ENCODE measurements at regions not wholly inside any gene's neighbourhood (a gene's known extent, or its start where the extent isn't known, plus 50 kb on each side); places are given as distances from the start of the nearest gene placed in this dataset.

GRCh38 chr4:124904723-124905388, 192.3 kb upstream of the ANKRD50 start:
- H3K4me3 Mint-ChIP-seq = no peak overlapping the region
- no peak for DNase-seq
- H3K27ac Mint-ChIP-seq = no peak overlapping the region
- H3K36me3 Mint-ChIP-seq = no peaks in the 10 kb centered on the region
- H3K9me3 Mint-ChIP-seq = peaks cover 0 to 10% (median 0%) of the 10 kb centered on the region in 9 donors
- no peak for ATAC-seq
- H3K4me1 Mint-ChIP-seq = no peaks in the 10 kb centered on the region
- no peaks in the 10 kb centered on the region for H3K27me3 Mint-ChIP-seq
- POLR2A ChIA-PET = no interaction called here

GRCh38 chr4:124903995-124904722, 191.6 kb upstream of the ANKRD50 start:
- POLR2A ChIA-PET = no interaction called here

DNA sequence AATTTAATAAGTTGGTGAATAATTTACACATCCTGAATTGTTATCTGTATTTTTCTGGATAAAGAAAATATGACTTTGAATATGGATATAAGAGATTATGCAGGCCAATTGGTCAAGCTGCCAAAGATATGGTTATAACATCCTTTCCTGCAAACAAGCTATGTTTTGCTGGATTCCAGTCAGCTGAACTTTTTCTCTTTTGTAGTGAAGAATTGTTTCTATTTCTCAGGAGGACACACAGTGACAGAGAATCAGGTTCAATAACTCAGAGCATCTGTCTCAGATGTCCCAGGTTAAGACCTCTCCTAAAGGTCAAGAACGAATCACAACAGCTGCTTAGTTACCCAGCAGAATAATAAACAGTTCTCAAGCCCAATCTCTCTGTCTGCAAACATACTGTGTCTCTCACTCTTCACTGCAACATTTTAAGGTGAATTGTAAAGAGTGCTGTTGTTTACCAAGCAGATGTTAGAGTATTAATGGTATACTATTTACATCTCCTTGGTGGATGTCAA, 189.5 kb upstream of the ANKRD50 start:
- Mint-ChIP-seq H3K27ac (no peak overlapping the region), H3K4me3 (no peak overlapping the region), H3K9me3 (peaks cover 0 to 10% (median 3%) of the 10 kb centered on the region in 9 donors), H3K36me3 (no peaks in the 10 kb centered on the region), H3K4me1 (no peaks in the 10 kb centered on the region), H3K27me3 (no peaks in the 10 kb centered on the region)
- DNase-seq (no peak), ATAC-seq (no peak)
- POLR2A ChIA-PET = no interaction called here

More at GRCh38 chr4:124903995-124904722, 191.6 kb upstream of the ANKRD50 start:
- ATAC-seq (no peak), DNase-seq (no peak)
- Mint-ChIP-seq H3K27me3 (no peaks in the 10 kb centered on the region), H3K36me3 (no peaks in the 10 kb centered on the region), H3K4me3 (no peak overlapping the region), H3K9me3 (peaks cover 0 to 10% (median 2%) of the 10 kb centered on the region in 9 donors), H3K4me1 (no peaks in the 10 kb centered on the region), H3K27ac (no peak overlapping the region)

DNA sequence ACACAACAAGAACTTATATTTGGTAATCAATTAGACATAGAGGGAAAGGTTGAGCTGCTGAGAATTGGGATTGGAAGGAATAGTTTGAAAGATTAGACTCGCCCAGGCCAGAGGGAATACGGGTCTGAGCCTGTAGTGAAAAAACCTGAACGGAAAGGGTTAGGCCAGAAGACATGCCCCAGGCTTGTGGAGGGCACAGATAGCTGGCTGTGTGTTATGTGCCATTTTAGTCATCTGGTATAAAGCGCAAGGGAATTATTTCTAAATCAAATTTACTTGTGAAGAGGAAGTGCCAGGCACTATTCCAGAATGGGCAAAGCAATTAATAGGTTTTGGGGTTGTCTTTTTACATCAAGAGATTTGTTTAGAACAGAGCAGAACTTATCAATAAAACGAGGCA, 187.5 kb upstream of the ANKRD50 start:
- H3K27me3 Mint-ChIP-seq = peaks cover 0 to 1% (median 0%) of the 10 kb centered on the region in 5 donors
- H3K9me3 Mint-ChIP-seq = peaks cover 0 to 14% (median 4%) of the 10 kb centered on the region in 9 donors
- no peak overlapping the region for H3K27ac Mint-ChIP-seq
- ATAC-seq = no peak
- no peak for DNase-seq
- no peaks in the 10 kb centered on the region for H3K36me3 Mint-ChIP-seq
- H3K4me1 Mint-ChIP-seq = no peaks in the 10 kb centered on the region
- no peak overlapping the region for H3K4me3 Mint-ChIP-seq
- POLR2A ChIA-PET = no interaction called here

DNA sequence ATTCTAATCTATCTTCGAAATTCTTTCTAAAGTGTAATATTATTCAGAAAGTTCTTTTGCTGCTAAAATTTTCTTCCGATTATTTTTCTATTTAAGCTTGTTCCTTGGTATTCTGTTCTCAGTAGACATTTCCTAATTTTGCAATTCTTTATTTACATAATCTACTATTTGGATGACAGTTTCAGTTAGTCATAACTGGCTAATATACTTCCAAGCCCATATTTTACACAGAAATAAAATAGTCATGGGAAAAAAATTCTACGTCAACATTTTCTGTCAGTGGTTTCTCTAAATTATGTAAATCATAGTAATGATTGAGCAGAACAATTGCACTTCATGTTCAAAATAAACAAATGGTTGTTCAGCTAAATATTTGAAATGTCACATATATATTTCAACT, 178.0 kb upstream of the ANKRD50 start:
- H3K36me3 Mint-ChIP-seq = no peaks in the 10 kb centered on the region
- H3K27me3 Mint-ChIP-seq = peaks cover 0 to 2% (median 0%) of the 10 kb centered on the region in 5 donors
- H3K9me3 Mint-ChIP-seq = peaks cover 0 to 11% (median 1%) of the 10 kb centered on the region in 9 donors
- no peak overlapping the region for H3K27ac Mint-ChIP-seq
- no peaks in the 10 kb centered on the region for H3K4me1 Mint-ChIP-seq
- POLR2A ChIA-PET = no interaction called here
- H3K4me3 Mint-ChIP-seq = no peak overlapping the region
- no peak for ATAC-seq
- DNase-seq = no peak

DNA sequence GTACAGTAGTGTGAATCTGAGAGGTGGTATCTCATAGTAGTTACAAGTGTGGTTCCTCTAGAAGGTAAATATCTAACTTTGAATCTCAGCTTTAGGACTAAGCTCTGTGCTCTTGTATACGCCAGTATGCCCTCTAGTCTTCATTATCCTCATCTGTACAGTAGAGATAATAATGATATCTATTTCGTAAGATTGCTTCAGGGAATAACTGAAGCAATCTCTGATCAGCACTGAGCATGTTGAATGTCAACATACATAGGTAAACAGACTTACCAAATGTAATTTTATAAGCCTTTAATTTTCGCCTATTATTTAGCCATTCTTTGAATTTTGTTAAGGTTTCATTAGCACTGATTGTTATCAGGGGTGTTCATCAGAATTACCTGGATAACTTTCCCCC, 175.2 kb upstream of the ANKRD50 start:
- Mint-ChIP-seq H3K4me1 (no peaks in the 10 kb centered on the region), H3K27ac (no peak overlapping the region), H3K27me3 (no peaks in the 10 kb centered on the region), H3K4me3 (no peak overlapping the region), H3K36me3 (no peaks in the 10 kb centered on the region), H3K9me3 (peaks cover 0 to 6% (median 0%) of the 10 kb centered on the region in 9 donors)
- ATAC-seq (no peak), DNase-seq (no peak)
- POLR2A ChIA-PET = no interaction called here

DNA sequence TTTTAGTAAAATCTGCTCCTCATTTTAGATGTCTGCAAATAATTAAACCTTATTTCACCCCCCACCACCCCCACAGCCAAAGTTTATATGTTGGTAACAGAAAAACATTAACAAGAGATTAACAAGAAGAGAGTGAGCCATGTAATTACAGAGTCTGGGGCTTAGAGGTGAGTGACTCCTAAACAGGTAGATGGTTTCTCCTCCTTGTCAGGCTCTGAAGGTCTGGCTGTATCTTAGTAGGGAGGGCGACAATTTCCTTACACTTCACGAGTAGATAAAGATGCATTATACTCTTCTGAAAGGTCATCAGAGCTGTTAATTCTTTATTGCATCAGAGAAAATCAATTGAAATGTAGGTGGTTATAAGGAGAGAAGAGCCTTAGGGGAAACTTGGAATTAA, 171.8 kb upstream of the ANKRD50 start:
- POLR2A ChIA-PET = no interaction called here
- Mint-ChIP-seq H3K4me1 (no peaks in the 10 kb centered on the region), H3K27ac (no peak overlapping the region), H3K27me3 (no peaks in the 10 kb centered on the region), H3K4me3 (no peak overlapping the region), H3K9me3 (peaks cover 0 to 4% (median 0%) of the 10 kb centered on the region in 9 donors), H3K36me3 (no peaks in the 10 kb centered on the region)
- DNase-seq (no peak), ATAC-seq (no peak)

DNA sequence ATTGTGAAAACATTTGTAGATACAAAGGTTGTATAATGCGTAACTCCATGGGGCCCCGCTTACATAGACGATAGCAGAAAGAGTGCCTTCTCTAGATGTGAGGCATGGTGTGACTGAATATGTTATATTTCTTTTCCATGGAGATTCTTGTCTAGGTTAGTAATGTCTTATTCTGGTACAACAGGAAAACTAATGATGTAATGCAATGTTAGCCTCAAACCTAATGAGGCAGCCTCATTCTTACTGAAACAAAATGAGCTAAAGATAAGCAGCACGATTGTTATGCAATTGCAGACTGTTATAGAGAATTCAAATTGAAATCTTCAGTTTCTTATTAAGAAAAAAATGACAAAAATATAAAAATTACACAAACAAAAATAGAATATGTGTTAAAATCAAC, 171.1 kb upstream of the ANKRD50 start:
- peaks cover 0 to 5% (median 0%) of the 10 kb centered on the region in 9 donors for H3K9me3 Mint-ChIP-seq
- DNase-seq (no peak), ATAC-seq (no peak)
- H3K4me3 Mint-ChIP-seq = no peak overlapping the region
- POLR2A ChIA-PET = no interaction called here
- H3K4me1 Mint-ChIP-seq = no peaks in the 10 kb centered on the region
- H3K27me3 Mint-ChIP-seq = no peaks in the 10 kb centered on the region
- no peaks in the 10 kb centered on the region for H3K36me3 Mint-ChIP-seq
- no peak overlapping the region for H3K27ac Mint-ChIP-seq

- Mint-ChIP-seq H3K4me3 (no peak overlapping the region), H3K27me3 (no peaks in the 10 kb centered on the region), H3K4me1 (no peaks in the 10 kb centered on the region), H3K36me3 (peaks cover 0 to 6% (median 0%) of the 10 kb centered on the region in 3 donors), H3K27ac (no peak overlapping the region), H3K9me3 (peaks cover 6 to 24% (median 18%) of the 10 kb centered on the region in 9 donors)
- ATAC-seq (no peak), DNase-seq (no peak)
- POLR2A ChIA-PET = no interaction called here
These were observed 166.7 kb upstream of the ANKRD50 start for GRCh38 chr4:124879195-124879594.

GRCh38 chr4:124874172-124874450, 161.6 kb upstream of the ANKRD50 start:
- Mint-ChIP-seq H3K4me1 (no peaks in the 10 kb centered on the region), H3K9me3 (peaks cover 6 to 24% (median 16%) of the 10 kb centered on the region in 9 donors), H3K36me3 (peaks cover 0 to 6% (median 0%) of the 10 kb centered on the region in 3 donors), H3K27me3 (no peaks in the 10 kb centered on the region), H3K4me3 (no peak overlapping the region), H3K27ac (no peak overlapping the region)
- ATAC-seq = no peak
- DNase-seq = no peak
- POLR2A ChIA-PET = no interaction called here

DNA sequence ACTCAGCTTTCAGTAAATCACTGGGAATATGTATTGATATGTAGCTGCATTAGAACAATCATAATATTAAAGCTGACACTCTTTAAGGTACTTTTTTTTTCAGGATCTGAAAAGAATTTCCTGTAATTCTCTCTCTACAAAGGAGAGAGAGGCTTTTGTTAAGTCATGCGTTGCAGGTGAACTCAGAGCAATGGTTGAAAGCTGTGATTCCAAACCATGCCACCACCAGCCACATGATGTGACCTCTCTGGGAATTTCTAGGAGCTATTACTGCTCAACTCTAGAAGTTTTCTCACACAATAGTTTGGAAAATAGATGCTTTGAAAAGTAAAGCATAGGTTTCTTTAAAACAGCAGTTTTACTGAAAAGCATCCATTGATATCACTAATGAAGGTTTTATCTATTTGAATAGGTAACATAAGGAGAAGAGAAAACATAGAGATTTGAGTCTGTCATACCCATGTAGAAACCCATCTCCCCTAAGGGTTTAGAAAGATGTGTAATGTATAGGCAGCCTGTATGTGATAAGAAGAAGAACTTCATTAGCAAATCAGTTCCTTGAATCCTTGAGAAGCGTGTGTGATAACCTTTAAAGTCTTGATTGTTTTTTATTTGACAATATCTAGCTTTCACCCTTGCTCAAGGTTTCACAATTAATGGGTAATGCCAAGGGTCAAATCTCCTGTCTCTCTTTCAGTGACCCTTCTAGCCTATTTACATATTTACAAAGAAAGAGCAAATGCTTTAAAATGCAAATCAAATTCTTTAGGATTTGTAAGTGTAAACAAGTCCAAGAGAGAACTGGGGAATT, 161.0 kb upstream of the ANKRD50 start:
- Mint-ChIP-seq H3K9me3 (peaks cover 6 to 24% (median 16%) of the 10 kb centered on the region in 9 donors), H3K27me3 (no peaks in the 10 kb centered on the region), H3K36me3 (peaks cover 0 to 6% (median 0%) of the 10 kb centered on the region in 3 donors), H3K27ac (no peak overlapping the region), H3K4me3 (no peak overlapping the region), H3K4me1 (no peaks in the 10 kb centered on the region)
- POLR2A ChIA-PET = no interaction called here
- DNase-seq (no peak), ATAC-seq (no peak)

- POLR2A ChIA-PET = no interaction called here
These were observed 160.1 kb upstream of the ANKRD50 start for GRCh38 chr4:124872659-124873058.

GRCh38 chr4:124869961-124870495, 157.5 kb upstream of the ANKRD50 start:
- H3K27ac Mint-ChIP-seq = no peak overlapping the region
- H3K27me3 Mint-ChIP-seq = no peaks in the 10 kb centered on the region
- H3K9me3 Mint-ChIP-seq = peaks cover 0 to 7% (median 0%) of the 10 kb centered on the region in 9 donors
- ATAC-seq (no peak), DNase-seq (no peak)
- H3K4me3 Mint-ChIP-seq = no peak overlapping the region
- no peaks in the 10 kb centered on the region for H3K36me3 Mint-ChIP-seq
- H3K4me1 Mint-ChIP-seq = no peaks in the 10 kb centered on the region
- POLR2A ChIA-PET = no interaction called here

More at GRCh38 chr4:124872659-124873058, 160.1 kb upstream of the ANKRD50 start:
- Mint-ChIP-seq H3K4me1 (no peaks in the 10 kb centered on the region), H3K4me3 (no peak overlapping the region), H3K27ac (no peak overlapping the region), H3K9me3 (peaks cover 6 to 20% (median 15%) of the 10 kb centered on the region in 9 donors), H3K36me3 (peaks cover 0 to 6% (median 0%) of the 10 kb centered on the region in 3 donors), H3K27me3 (no peaks in the 10 kb centered on the region)
- no peak for ATAC-seq
- no peak for DNase-seq
